GM20000 (cell line): ENCODE measurements at regions not wholly inside any gene's neighbourhood (a gene's known extent, or its start where the extent isn't known, plus 50 kb on each side); places are given as distances from the start of the nearest gene placed in this dataset.

Experiments
- DNase-seq: peaks from one replicate; pipeline ENCODE4 v3.0.0; 2012; ENCODE audit warnings: low spot score
- TF ChIP-seq, protein P1 (sequence below): IDR thresholded peaks from 2 replicates; pipeline ENCODE4 v1.5.1; 2012; ENCODE audit warnings: mild to moderate bottlenecking, control low read depth; ENCODE audit errors: extremely low read depth, missing control alignments

DNA sequence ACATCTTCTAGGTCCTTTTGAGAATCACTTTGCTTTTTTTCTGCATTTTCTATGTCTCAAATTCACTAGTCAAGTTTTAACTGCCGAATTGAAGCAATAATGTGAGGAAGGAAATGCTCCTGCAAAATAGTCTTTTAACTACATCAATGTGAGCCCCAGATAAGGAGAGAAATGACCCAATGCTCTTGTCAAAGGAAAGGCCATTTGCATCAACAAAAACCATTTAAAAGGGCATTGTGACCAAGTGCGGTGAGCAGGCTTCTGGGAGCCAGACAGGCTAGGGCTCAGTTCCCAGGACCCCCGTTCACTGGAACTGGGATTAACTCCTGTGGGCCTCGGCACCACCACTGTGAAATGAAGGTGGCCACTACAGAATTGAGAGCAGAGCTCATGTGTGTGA lies 127.9 kb upstream of the EEPD1 start:
- TF ChIP-seq, protein P1, sequence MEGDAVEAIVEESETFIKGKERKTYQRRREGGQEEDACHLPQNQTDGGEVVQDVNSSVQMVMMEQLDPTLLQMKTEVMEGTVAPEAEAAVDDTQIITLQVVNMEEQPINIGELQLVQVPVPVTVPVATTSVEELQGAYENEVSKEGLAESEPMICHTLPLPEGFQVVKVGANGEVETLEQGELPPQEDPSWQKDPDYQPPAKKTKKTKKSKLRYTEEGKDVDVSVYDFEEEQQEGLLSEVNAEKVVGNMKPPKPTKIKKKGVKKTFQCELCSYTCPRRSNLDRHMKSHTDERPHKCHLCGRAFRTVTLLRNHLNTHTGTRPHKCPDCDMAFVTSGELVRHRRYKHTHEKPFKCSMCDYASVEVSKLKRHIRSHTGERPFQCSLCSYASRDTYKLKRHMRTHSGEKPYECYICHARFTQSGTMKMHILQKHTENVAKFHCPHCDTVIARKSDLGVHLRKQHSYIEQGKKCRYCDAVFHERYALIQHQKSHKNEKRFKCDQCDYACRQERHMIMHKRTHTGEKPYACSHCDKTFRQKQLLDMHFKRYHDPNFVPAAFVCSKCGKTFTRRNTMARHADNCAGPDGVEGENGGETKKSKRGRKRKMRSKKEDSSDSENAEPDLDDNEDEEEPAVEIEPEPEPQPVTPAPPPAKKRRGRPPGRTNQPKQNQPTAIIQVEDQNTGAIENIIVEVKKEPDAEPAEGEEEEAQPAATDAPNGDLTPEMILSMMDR = no peak
- no peak for DNase-seq

DNA sequence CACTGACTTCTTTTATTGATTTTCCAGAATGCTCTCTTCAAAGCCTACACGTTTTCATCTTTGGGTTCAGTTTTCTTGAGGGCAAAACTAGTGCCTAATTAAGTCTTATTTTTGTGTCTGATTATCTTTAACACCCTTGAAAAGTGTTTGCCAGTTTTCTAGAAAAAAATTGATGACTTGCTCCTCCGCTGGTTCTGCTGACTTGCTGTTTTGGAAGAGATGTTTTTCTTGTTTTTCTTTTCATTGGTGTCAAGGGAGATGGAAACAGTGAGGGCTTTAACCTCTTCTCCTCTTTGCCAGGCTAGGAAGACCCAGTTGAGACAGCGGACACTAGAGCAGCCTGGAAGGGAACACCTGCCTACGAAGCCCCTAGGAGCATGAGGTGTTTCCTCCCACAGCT lies 123.7 kb upstream of the EEPD1 start:
- no peak for DNase-seq
- TF ChIP-seq, protein P1 = no peak

DNA sequence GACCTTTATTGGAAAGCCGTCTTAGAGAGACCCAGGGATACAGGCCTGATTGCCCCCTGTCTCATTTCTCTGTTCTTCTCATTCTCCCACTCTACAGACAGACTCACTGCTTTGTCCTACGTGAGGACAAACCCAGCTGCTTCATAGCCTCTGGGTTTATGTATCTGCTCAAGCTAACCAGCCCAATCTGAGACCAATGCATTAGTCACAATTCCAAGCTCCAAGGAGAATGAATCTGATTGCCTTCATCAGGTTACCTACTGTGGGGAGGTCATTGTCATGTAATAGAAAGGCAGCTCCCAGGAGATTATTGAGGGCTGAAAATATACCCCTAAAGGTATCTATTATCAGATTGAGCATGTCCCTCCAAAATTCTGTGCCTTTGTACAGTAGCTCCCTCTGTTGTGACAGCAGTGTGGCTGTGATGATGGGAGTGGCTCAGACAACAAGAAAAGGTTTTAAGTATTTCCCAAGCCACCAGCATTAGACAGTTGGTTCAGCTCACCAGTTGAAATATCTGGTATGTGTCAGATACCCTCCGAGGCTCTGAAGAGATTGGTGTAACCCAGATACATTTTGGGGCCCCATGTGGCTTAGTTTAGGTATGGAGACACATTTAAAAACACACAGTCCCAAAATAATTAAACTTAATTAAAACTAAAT lies 123.1 kb upstream of the EEPD1 start:
- no peak for DNase-seq
- TF ChIP-seq, protein P1 = no peak

DNA sequence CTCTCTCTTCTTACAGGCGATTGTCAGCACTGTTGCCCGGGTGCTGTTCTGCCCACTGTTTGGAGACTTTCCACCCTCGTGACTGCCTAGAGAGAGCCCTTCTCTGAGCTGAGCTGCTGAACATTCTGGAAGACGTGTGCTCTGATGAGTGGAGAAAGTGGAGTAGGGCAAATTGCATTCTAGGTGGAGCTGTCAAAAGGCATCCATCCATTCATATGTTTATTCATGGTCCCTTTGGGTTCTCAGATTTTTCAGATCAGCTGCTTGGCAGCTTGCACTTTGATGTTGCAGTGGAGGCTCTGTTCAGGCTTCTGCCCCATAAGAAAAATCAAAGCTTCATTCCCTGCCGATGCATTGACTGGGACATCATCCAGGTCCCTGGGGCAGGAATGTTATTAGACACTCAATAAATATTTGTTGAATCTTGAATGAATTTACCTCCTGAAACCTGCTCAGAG lies 120.7 kb upstream of the EEPD1 start:
- TF ChIP-seq, protein P1 = no peak

DNA sequence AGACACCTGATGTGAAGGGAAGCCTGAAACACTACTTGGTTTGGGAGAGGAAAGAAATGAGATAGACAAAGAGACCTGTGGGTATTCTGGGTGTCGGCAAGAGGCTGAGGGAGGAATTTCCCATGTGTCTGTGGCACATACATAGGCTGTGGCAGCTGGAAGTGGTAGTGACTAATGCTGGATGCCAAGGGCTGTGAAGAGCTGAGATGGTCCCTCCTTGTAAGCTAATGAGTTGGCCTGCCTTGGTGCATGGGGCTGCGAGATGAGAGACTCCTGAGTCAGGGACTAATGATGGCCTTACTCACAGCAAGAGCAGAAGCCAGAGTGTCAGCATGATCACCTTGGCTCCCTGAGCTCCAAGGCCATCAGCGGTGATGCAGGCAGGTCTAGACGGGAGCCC lies 119.0 kb upstream of the EEPD1 start:
- DNase-seq = no peak
- TF ChIP-seq, protein P1 = no peak

More for the DNA sequence above, 120.7 kb upstream of the EEPD1 start:
- no peak for DNase-seq

DNA sequence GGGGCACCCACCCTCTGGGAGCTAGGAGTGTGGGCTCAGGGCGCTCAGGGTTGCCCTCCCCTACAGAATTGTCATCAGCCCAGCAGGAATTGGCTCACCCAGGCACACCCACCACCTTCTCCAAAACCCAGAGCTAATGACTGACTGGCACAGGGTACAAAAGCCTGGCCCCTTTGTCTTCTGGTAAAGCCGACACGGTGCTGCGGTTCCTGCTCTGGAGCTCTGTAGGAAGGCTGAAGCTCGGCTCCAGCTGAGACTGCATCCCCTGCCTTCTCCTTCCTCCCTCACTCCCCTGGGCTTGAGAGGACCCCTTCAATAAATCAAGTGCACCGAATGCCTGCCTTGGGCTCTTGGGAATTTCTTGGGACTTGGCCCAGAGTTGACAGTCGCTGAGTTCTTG lies 117.9 kb upstream of the EEPD1 start:
- TF ChIP-seq, protein P1 = no peak
- no peak for DNase-seq

DNA sequence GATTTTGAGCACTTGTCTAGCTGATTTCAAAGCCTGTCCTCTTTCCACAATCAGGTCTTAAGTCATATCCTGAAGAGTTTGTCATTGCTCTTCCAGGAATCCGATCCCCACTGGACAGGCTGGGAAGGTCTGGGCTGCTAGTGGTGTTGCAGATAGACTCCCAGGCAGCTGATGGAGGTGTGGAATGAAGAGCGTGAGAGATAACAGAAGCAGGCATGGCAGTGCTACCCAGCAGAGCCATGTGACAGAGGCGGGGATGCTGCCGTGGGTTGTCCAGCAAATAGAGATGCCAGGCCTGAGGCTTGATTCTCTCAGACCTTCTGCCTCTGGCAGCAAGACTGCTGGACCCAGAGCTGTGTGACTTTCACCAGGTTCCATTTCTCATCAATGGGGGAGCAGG lies 116.5 kb upstream of the EEPD1 start:
- DNase-seq = no peak
- TF ChIP-seq, protein P1 = no peak
